Endothelial cell (in vitro differentiated cells): ENCODE measurements at regions not wholly inside any gene's neighbourhood (a gene's known extent, or its start where the extent isn't known, plus 50 kb on each side); places are given as distances from the start of the nearest gene placed in this dataset.
"Not testable (repeated sequence)": the region's sequence is repeated elsewhere in the genome, so short reads cannot be mapped to it uniquely, and the experiment has no call there.

Experiments
- DNase-seq: peaks from one replicate; pipeline ENCODE4 v3.0.0; 2021; ENCODE audit warnings: low spot score
- H3K27ac Mint-ChIP-seq: one replicate; pipeline ENCODE4 v1.8.0; 2021; ENCODE audit warnings: mixed read lengths, inconsistent platforms; ENCODE audit not compliant: unreplicated experiment
- H3K27me3 Mint-ChIP-seq: one replicate; pipeline ENCODE4 v1.8.0; 2021; ENCODE audit warnings: mild to moderate bottlenecking, moderate library complexity, mixed read lengths, inconsistent platforms; ENCODE audit not compliant: unreplicated experiment
- H3K36me3 Mint-ChIP-seq: one replicate; pipeline ENCODE4 v1.8.0; 2021; ENCODE audit warnings: mild to moderate bottlenecking, low read depth, mixed read lengths, inconsistent platforms; ENCODE audit not compliant: unreplicated experiment
- H3K4me1 Mint-ChIP-seq: one replicate; pipeline ENCODE4 v1.8.0; 2021; ENCODE audit warnings: mild to moderate bottlenecking, mixed read lengths, inconsistent platforms; ENCODE audit not compliant: unreplicated experiment
- H3K4me3 Mint-ChIP-seq: one replicate; pipeline ENCODE4 v1.8.0; 2021; ENCODE audit warnings: mild to moderate bottlenecking, mixed read lengths, inconsistent platforms; ENCODE audit not compliant: unreplicated experiment
- H3K9me3 Mint-ChIP-seq: one replicate; pipeline ENCODE4 v1.8.0; 2021; ENCODE audit warnings: mixed read lengths, inconsistent platforms; ENCODE audit not compliant: unreplicated experiment
- CTCF ChIP-seq: fragments of 200-600 bp; sonication (generic); IDR thresholded peaks from one replicate; pipeline ENCODE4 v1.5.0; 2021; ENCODE audit warnings: antibody characterized with exemption; ENCODE audit not compliant: unreplicated experiment

GRCh38 chr3:4195006-4195405, 108.2 kb upstream of the SETMAR start:
- H3K36me3 Mint-ChIP-seq = no peaks in the 10 kb centered on the region
- DNase-seq = no peak
- H3K27ac Mint-ChIP-seq = no peak overlapping the region
- H3K9me3 Mint-ChIP-seq = peaks cover 7% of the 10 kb centered on the region
- no peak overlapping the region for H3K4me3 Mint-ChIP-seq
- H3K27me3 Mint-ChIP-seq = no peaks in the 10 kb centered on the region
- H3K4me1 Mint-ChIP-seq = no peaks in the 10 kb centered on the region
- TF ChIP-seq CTCF = no peak

- peaks cover 2% of the 10 kb centered on the region for H3K9me3 Mint-ChIP-seq
- H3K27me3 Mint-ChIP-seq = no peaks in the 10 kb centered on the region
- DNase-seq = no peak
- H3K4me1 Mint-ChIP-seq = no peaks in the 10 kb centered on the region
- H3K27ac Mint-ChIP-seq = no peak overlapping the region
- no peak for TF ChIP-seq CTCF
- no peak overlapping the region for H3K4me3 Mint-ChIP-seq
- H3K36me3 Mint-ChIP-seq = no peaks in the 10 kb centered on the region
Measured at GRCh38 chr3:4196506-4197147, 106.5 kb upstream of the SETMAR start.

GRCh38 chr3:4197670-4198069, 105.5 kb upstream of the SETMAR start:
- Mint-ChIP-seq H3K9me3 (no peaks in the 10 kb centered on the region), H3K27me3 (peaks cover 4% of the 10 kb centered on the region), H3K36me3 (no peaks in the 10 kb centered on the region), H3K4me1 (no peaks in the 10 kb centered on the region), H3K4me3 (no peak overlapping the region), H3K27ac (no peak overlapping the region)
- no peak for DNase-seq
- TF ChIP-seq CTCF = no peak

GRCh38 chr3:4198491-4198890, 104.7 kb upstream of the SETMAR start:
- Mint-ChIP-seq H3K9me3 (no peaks in the 10 kb centered on the region), H3K4me1 (no peaks in the 10 kb centered on the region), H3K36me3 (no peaks in the 10 kb centered on the region), H3K27me3 (peaks cover 5% of the 10 kb centered on the region), H3K27ac (no peak overlapping the region), H3K4me3 (no peak overlapping the region)
- DNase-seq = no peak
- no peak for TF ChIP-seq CTCF

GRCh38 chr3:4204776-4205175, 98.4 kb upstream of the SETMAR start:
- H3K4me1 Mint-ChIP-seq, H3K27ac Mint-ChIP-seq, H3K9me3 Mint-ChIP-seq: not testable (repeated sequence)

GRCh38 chr3:4207672-4208071, 95.5 kb upstream of the SETMAR start:
- Mint-ChIP-seq H3K27me3 (peaks cover 5% of the 10 kb centered on the region), H3K27ac (no peak overlapping the region), H3K4me1 (no peaks in the 10 kb centered on the region), H3K36me3 (no peaks in the 10 kb centered on the region), H3K4me3 (no peak overlapping the region), H3K9me3 (peaks cover 6% of the 10 kb centered on the region)
- no peak for TF ChIP-seq CTCF
- no peak for DNase-seq

More at GRCh38 chr3:4204776-4205175, 98.4 kb upstream of the SETMAR start:
- H3K27me3 Mint-ChIP-seq, H3K36me3 Mint-ChIP-seq, DNase-seq, H3K4me3 Mint-ChIP-seq: not testable (repeated sequence)
